NCI-H128 (cell line): ENCODE measurements at regions not wholly inside any gene's neighbourhood (a gene's known extent, or its start where the extent isn't known, plus 50 kb on each side); places are given as distances from the start of the nearest gene placed in this dataset.

Experiments
- DNase-seq: peaks from one replicate; lab custom pipeline; 2025; ENCODE audit not compliant: unreplicated experiment; lab: John Stamatoyannopoulos, UW

DNA sequence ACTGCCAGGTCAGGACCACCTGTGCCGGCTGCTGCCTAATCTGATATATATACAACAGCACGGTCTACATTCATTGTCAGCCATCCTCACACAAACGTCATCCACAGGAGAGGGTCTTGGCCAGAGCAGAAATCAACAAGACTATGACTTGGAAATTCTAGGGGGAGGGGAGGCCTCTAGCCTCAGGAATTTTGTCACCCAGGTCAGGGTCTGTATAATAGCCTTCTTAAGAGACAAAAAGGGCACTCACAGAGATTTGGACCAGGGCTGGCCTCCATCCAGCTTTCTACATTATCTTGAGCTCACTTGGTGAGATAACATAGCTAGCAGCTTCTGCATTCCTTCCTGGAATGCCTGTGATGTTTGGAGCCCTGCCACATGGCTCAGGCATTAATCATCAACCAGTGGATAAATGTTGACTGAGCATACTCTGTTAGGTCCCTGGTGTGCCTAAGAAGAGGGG lies 50.4 kb upstream of the CTIF start:
- no peak for DNase-seq

GRCh38 chr18:48486754-48487153 lies 52.1 kb upstream of the CTIF start:
- no peak for DNase-seq

DNA sequence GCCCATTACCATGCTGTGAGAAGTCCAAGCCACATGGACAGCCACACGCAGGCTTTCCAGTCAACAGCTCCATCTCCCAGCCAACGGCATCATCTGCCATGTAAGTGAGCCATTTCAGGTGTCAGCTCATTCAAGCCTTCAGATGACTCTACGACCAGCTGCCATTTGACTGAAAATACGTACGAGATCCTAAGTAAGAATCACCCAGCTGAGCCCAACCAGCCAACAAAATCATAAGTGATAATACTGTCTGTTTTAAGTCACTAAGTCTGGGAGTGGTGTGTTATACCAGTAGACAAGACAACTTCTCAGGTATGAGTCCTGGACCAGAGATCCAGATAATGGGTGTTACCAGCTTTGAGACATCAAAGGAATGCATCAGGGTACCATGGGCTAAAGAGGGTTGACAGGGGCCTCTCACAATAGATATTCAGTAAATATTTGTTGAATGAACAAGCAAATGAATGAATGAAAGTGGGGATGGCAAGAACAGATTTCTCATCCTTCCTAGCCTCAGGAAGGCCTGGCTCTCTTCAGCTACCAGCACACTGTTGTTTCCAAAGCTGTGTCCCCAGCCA lies 52.9 kb upstream of the CTIF start:
- no peak for DNase-seq

DNA sequence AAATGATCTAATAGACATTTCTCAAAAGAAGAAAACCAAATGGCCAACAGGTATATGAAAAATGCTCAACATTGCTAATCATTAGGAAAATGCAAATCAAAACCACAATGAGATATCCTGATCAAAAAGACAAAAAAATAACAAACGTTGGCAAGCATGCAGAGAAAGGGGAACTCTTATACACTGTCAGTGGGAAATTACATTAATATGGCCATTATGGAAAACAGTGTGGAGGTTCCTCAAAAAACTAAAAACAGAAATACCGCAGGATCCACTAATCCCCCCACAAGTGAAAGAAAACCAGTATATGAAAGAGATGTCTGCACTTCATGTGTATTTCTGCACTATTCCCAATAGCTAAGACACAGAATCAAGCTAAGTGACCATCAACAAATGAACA lies 57.7 kb upstream of the CTIF start:
- DNase-seq = no peak

DNA sequence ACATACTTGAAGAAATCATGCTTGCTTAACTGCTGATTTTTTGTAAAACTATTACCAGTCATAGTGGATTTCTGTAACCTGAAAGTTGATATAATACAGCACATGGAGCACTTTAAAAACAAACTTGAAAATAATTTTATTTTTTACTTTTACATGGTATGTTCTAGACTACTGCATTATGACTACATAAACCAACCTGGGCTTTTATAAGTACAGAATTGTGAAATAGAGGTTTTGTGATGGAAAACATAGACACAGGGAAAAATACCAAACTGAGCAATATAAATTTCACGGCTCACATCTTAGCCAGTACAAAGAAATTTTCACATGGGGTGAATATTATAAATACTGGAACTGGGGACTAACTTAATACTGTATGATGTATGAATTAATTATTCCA lies 59.3 kb upstream of the CTIF start:
- no peak for DNase-seq

GRCh38 chr18:48477348-48477747 lies 61.5 kb upstream of the CTIF start:
- no peak for DNase-seq

GRCh38 chr18:48476550-48476917 lies 62.3 kb upstream of the CTIF start:
- no peak for DNase-seq

GRCh38 chr18:48475635-48476549 lies 62.9 kb upstream of the CTIF start:
- DNase-seq = peak; percentile 37

DNA sequence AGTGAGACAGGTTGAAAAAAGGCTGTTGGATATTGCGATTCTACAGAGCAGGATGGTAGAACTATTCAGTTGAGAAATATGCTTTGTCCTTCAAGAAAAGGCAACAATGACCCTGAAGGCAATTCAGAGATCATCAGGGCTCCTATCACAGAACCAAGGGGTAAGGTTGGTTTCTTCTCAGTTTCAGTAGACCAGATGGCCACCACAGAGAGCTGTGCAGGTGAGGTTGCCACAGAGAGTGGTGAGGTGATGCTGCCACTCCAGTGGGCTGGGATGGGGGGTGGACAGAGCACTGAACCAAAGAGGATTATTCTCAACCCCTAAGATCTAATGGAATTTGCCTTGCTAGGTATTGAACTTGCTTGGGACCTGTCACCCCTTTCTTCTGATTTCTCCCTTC lies 64.6 kb upstream of the ZBTB7C start:
- no peak for DNase-seq

DNA sequence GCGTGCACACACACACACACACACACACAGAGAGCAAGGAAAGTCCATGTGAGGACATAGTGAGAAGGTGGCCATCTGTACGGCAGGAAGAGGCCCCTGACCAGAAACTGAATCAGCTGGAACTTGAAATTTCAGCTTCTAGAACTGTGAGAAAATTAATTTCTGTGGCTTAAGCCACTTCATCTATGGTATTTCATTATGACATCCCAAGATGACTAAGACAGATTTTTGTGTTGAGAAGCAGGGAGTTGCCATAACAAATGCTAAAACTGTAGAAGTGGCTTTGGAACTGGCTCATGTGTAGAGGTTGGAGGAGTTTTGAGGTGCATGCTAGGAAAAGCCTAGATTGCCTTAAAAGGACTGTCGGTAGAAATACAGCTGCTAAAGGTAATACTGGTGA lies 63.4 kb upstream of the ZBTB7C start:
- DNase-seq = no peak

DNA sequence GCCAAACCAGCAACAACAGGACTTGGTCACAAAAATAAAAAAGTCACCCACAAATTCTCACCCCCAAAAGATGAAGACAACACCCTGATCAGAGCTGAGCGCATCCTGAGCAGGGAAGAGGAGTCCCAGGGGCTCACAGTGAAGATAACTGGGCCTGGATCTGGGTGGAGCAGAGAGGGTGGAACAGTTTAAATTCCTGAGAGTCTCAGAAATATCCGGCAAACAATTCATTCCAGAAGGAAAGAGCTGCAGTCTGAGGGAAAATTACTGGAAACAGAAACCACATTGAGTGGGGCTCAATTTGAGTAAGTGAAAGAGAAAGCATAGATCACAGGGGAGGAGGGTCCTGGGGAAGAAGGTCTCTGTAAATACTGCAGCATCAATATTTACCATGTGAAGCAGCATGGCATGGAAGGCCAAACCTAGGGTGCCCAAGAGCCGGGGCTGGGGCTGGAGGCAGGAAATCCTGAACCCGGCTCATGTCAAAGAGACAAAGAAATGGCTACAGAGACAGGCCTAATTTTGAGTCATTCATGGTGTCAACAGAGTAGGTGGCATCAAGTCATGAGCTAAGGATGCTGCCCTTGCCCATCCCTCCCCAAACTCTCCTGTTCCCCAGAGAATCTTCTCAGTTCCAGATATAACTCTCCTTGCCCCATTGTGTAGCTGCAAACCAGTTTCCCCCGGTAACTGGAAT lies 61.4 kb upstream of the ZBTB7C start:
- DNase-seq = no peak

- no peak for DNase-seq
Measured at GRCh38 chr18:48468151-48468550, 59.0 kb upstream of the ZBTB7C start.

DNA sequence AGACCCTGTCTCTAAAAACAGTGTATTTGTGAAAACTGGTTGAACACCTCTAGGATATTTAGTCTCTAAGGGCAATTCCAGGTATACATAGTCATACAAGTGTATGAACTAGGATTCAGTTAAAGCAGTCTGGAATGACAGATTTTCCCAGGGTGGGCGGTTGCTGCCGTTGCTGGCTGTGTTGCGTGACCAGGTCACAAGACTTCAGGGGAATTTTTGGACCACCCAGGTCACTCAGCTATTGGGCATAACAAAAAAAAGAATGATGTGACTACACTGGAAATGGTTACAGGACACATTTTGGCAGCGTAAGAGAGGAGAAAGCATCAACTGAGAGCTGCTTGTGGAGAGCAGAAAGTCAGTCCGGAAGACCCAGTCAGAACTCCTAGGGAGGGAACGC lies 58.0 kb upstream of the ZBTB7C start:
- DNase-seq = no peak

DNA sequence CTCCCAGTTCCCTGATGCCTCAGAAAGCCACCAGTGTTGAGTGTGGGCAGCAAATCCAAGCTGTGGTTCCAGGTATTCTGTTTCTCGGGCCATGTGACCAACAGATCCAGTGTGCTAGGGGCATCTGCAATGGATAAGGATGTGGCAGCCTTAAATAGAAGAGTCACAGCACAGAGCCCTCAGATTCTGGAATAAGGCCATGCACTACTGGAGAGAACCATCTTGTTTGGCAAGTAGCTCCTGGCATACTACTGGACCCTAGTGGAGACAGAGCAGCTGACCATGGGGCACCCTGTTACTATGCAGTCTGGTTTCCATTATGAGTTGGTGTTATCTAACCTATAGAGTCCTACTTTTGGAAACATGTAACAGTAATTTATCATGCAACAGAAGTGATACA lies 53.3 kb upstream of the ZBTB7C start:
- no peak for DNase-seq

DNA sequence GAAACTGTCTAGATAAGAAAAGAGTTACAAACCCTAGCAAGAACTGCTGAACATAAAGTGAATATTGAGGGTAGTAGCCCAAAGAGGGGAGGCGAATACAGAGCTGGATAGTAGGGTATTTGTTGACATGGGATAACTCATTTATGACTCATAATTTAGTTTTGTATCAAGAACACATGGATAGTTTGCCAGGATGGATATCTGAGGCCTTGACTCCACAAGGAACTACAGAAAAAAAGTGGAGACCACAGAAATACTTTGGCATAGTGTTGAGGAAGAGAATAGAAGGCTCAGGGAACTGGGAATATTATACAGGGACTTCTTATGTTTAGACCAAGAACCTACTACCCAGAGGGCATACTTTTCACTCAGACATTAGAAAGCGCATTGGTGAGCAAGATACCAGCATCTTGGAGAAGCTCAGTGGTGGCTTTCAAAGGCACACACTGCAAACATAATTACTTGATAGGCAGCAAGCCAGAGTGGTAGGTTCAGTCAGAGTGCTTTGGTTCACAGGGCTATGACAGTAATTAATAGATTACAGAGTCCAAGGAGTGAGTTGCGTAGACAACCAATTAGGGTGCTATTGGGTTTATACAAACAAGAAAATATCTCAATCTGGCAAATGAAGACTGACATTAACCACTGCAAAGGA lies 51.9 kb upstream of the ZBTB7C start:
- no peak for DNase-seq

- DNase-seq = no peak
Measured at GRCh38 chr18:48459465-48459864, 50.3 kb upstream of the ZBTB7C start.

DNA sequence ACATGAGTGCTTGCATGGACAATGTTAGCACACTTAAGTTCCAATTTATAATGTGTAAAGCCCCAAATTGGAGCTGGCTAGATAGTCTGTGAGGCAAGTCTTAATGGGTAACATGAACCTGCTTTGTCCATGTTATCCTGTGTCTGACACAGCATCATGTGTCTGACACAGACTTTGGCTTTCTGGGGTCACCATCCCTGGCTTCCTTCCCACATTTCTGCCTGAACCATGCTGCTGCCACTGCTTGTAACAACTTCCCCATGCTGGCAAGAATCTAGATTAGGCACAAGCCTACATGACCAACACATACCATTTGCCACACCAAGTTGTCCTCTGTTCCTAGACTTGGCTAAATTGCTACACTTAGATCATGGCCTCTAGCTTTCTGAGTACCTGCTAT lies 49.8 kb upstream of the ZBTB7C start:
- DNase-seq = no peak
